GM23338 (cell line): ENCODE measurements at regions not wholly inside any gene's neighbourhood (a gene's known extent, or its start where the extent isn't known, plus 50 kb on each side); places are given as distances from the start of the nearest gene placed in this dataset.

Source experiments
- ATAC-seq: fragments of 200-7000 bp; cut with Tn5 transposase; 3 replicates; pipeline ENCODE4 v1.9.1; 2020
- DNase-seq: peaks from one replicate; pipeline ENCODE4 v3.0.0-alpha.2; 2015; ENCODE audit warnings: low spot score
- H2AFZ ChIP-seq: fragments of 200-600 bp; sonication (generic); 2 replicates; pipeline ENCODE4 v1.8.0; 2016; ENCODE audit warnings: antibody characterized with exemption, mild to moderate bottlenecking, moderate library complexity
- H3F3A ChIP-seq: fragments of 200-600 bp; sonication (generic); replicated peaks from 2 replicates; pipeline ENCODE4 v1.8.0; 2017; ENCODE audit warnings: antibody characterized with exemption, mixed run types, low read depth
- H3K27ac ChIP-seq: fragments of 200-600 bp; sonication (generic); 2 replicates; pipeline ENCODE4 v1.6.1; 2016; ENCODE audit warnings: low read depth
- H3K27me3 ChIP-seq: fragments of 200-600 bp; sonication (generic); 2 replicates; pipeline ENCODE4 v1.8.0; 2016; ENCODE audit warnings: mild to moderate bottlenecking, mixed run types, moderate library complexity; ENCODE audit not compliant: insufficient read depth
- H3K36me3 ChIP-seq: fragments of 200-600 bp; sonication (generic); 2 replicates; pipeline ENCODE4 v1.8.0; 2016; ENCODE audit warnings: mild to moderate bottlenecking; ENCODE audit not compliant: insufficient read depth
- H3K4me1 ChIP-seq: fragments of 200-600 bp; sonication (generic); 2 replicates; pipeline ENCODE4 v1.8.0; 2016; ENCODE audit warnings: mild to moderate bottlenecking, moderate library complexity; ENCODE audit not compliant: insufficient read depth
- H3K4me2 ChIP-seq: fragments of 200-600 bp; sonication (generic); 2 replicates; pipeline ENCODE4 v1.7.1; 2017; ENCODE audit warnings: mixed run types
- H3K4me3 ChIP-seq: fragments of 200-600 bp; sonication (generic); 2 replicates; pipeline ENCODE4 v1.6.1; 2016; ENCODE audit warnings: mixed run types
- H3K79me2 ChIP-seq: fragments of 200-600 bp; sonication (generic); replicated peaks from 2 replicates; pipeline ENCODE4 v1.8.0; 2017; ENCODE audit warnings: mild to moderate bottlenecking; ENCODE audit not compliant: insufficient read depth
- H3K9me2 ChIP-seq: fragments of 200-600 bp; sonication (generic); 2 replicates; pipeline ENCODE4 v1.8.0; 2017; ENCODE audit not compliant: insufficient read depth
- H4K20me1 ChIP-seq: fragments of 200-600 bp; sonication (generic); replicated peaks from 2 replicates; pipeline ENCODE4 v1.8.0; 2017; ENCODE audit warnings: mild to moderate bottlenecking; ENCODE audit not compliant: insufficient read depth
- H3K27ac Mint-ChIP-seq: 2 replicates; pipeline ENCODE4 v1.8.0; 2020; ENCODE audit warnings: inconsistent platforms, mild to moderate bottlenecking, moderate library complexity, mixed read lengths
- H3K27me3 Mint-ChIP-seq: 3 replicates; pipeline ENCODE4 v1.8.0; 2022; ENCODE audit warnings: low read depth, mild to moderate bottlenecking, moderate library complexity, mixed read lengths, inconsistent platforms; ENCODE audit not compliant: insufficient read depth, poor library complexity
- H3K36me3 Mint-ChIP-seq: 3 replicates; pipeline ENCODE4 v1.8.0; 2021; ENCODE audit warnings: low read depth, mild to moderate bottlenecking, inconsistent platforms, moderate library complexity, mixed read lengths
- H3K4me1 Mint-ChIP-seq: 3 replicates; pipeline ENCODE4 v1.8.0; 2020; ENCODE audit warnings: mild to moderate bottlenecking, inconsistent platforms, mixed read lengths
- H3K4me3 Mint-ChIP-seq: 3 replicates; pipeline ENCODE4 v1.8.0; 2021; ENCODE audit warnings: moderate library complexity, mild to moderate bottlenecking, inconsistent platforms, mixed read lengths
- H3K9me3 Mint-ChIP-seq: 3 replicates; pipeline ENCODE4 v1.8.0; 2020; ENCODE audit warnings: moderate library complexity, mild to moderate bottlenecking, inconsistent platforms, mixed read lengths
- CREB1 ChIP-seq: fragments of 250-450 bp; sonication (Bioruptor Pico); IDR thresholded peaks from 2 replicates; pipeline ENCODE4 v1.5.0; 2020; ENCODE audit warnings: low read depth, mild to moderate bottlenecking, moderate library complexity
- EZH2 ChIP-seq: fragments of 200-600 bp; sonication (generic); IDR thresholded peaks from one replicate; pipeline ENCODE4 v1.8.0; 2017; ENCODE audit warnings: antibody characterized with exemption, mild to moderate bottlenecking, low read depth; ENCODE audit not compliant: unreplicated experiment
- EZH2phosphoT487 ChIP-seq: fragments of 200-600 bp; sonication (generic); IDR thresholded peaks from one replicate; pipeline ENCODE4 v1.8.1; 2018; ENCODE audit warnings: antibody characterized with exemption; ENCODE audit not compliant: unreplicated experiment
- JUNB ChIP-seq: IDR thresholded peaks from one replicate; pipeline ENCODE4 v1.6.1; 2016; ENCODE audit warnings: antibody characterized with exemption; ENCODE audit not compliant: unreplicated experiment
- NANOG ChIP-seq: IDR thresholded peaks from 2 replicates; pipeline ENCODE4 v1.6.1; 2016; ENCODE audit warnings: antibody characterized with exemption, borderline replicate concordance
- POLR2AphosphoS5 ChIP-seq: IDR thresholded peaks from 2 replicates; pipeline ENCODE4 v1.6.1; 2016; ENCODE audit warnings: antibody characterized with exemption, low read depth
- STAT1 ChIP-seq: IDR thresholded peaks from one replicate; pipeline ENCODE4 v1.6.1; 2016; ENCODE audit warnings: antibody characterized with exemption; ENCODE audit not compliant: unreplicated experiment
- ZNF114 ChIP-seq: fragments of 250-450 bp; sonication (Bioruptor Pico); IDR thresholded peaks from 2 replicates; pipeline ENCODE4 v1.5.0; 2020; ENCODE audit warnings: mild to moderate bottlenecking, moderate library complexity
- ZNF331 ChIP-seq: fragments of 250-450 bp; sonication (Bioruptor Pico); IDR thresholded peaks from 2 replicates; pipeline ENCODE4 v1.5.0; 2020; ENCODE audit warnings: low read depth, mild to moderate bottlenecking, moderate library complexity
- TF ChIP-seq, protein P1 (sequence below): IDR thresholded peaks from 2 replicates; pipeline ENCODE4 v1.6.1; 2016; ENCODE audit warnings: antibody characterized with exemption
- TF ChIP-seq, protein P2 (sequence below): IDR thresholded peaks from one replicate; pipeline ENCODE4 v1.6.1; 2018; ENCODE audit warnings: antibody characterized with exemption; ENCODE audit not compliant: unreplicated experiment
- TF ChIP-seq, protein P3 (sequence below), 2 experiments: fragments of 200-600 bp in 1 of 2; sonication (generic) in 1 of 2; conservative IDR thresholded peaks; 2 replicates each; pipeline versions ENCODE4 v1.5.1 to v1.6.1; 2016 to 2017; ENCODE audit warnings: antibody characterized with exemption in 2 of 2, low read depth in 2 of 2, mild to moderate bottlenecking in 2 of 2, moderate library complexity in 1 of 2
- TF ChIP-seq, protein P4 (sequence below): fragments of 250-450 bp; sonication (Bioruptor Pico); IDR thresholded peaks from 2 replicates; pipeline ENCODE4 v1.5.0; 2020; ENCODE audit warnings: mild to moderate bottlenecking, moderate library complexity

DNA sequence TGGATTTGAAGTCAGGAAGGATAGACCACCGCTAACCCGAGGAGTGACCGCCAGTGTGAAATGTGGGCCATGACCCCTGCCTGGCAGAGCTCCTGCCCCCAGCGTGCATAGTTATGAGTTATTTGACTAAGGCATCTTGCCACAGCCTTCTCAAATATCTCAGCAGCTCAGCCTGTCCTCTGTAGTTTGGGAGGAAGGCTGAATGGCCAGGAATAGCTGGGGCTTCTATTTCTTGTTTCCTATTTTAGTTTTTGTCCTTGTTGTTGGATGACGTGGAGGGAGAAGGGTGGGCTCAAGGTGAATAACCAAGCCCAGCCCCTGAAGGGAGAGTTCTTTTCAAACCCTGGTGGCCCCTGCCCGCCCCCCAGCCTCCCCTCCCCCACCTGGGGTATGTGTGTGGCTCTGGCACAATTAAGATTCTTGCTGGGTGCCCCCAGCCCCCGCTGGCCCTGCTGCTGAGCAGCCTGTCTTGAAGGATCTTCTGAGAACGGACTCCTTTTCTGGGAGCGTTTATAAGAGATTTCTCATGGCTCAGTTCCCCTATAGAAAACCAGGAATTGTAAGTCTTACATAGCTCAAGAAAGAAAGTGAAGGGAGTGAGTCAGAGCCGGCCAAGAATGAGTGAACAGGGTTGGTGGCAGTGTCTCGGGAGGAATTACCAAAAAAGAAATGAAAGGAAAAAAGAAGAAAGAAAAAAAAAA is 157.4 kb downstream of the GLI2 start:
- H4K20me1 ChIP-seq = peaks cover 38% of the 10 kb centered on the region
- peak overlapping the region; percentile 60 for H3K27ac Mint-ChIP-seq
- DNase-seq (no peak), ATAC-seq (peak; percentile 19)
- no peaks in the 10 kb centered on the region; the same call in 1 of the 2 replicates for H3K36me3 ChIP-seq
- peak overlapping the region; percentile 42 for H3K4me3 ChIP-seq
- H2AFZ ChIP-seq = no peak overlapping the region
- H3F3A ChIP-seq = 0 out of 2 replicates have a peak, but pooled peaks cover 15% of the 10 kb centered on the region
- no peaks in the 10 kb centered on the region for H3K9me2 ChIP-seq
- peak overlapping the region; percentile 78 for H3K4me2 ChIP-seq
- peak overlapping the region; percentile 95 for H3K27ac ChIP-seq
- H3K4me3 Mint-ChIP-seq = peak overlapping the region; percentile 61
- H3K9me3 Mint-ChIP-seq = no peaks in the 10 kb centered on the region
- peaks cover 8% of the 10 kb centered on the region; the same call in 2 of the 3 replicates for H3K36me3 Mint-ChIP-seq
- no peaks in the 10 kb centered on the region for H3K27me3 ChIP-seq
- no peak for TF ChIP-seq NANOG
- no peak for TF ChIP-seq EZH2
- no peak for TF ChIP-seq CREB1 (CRISPR knock-in tag)
- TF ChIP-seq STAT1 = no peak
- TF ChIP-seq, protein P1, sequence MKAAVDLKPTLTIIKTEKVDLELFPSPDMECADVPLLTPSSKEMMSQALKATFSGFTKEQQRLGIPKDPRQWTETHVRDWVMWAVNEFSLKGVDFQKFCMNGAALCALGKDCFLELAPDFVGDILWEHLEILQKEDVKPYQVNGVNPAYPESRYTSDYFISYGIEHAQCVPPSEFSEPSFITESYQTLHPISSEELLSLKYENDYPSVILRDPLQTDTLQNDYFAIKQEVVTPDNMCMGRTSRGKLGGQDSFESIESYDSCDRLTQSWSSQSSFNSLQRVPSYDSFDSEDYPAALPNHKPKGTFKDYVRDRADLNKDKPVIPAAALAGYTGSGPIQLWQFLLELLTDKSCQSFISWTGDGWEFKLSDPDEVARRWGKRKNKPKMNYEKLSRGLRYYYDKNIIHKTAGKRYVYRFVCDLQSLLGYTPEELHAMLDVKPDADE = no peak
- TF ChIP-seq JUNB = no peak
- TF ChIP-seq ZNF331 (CRISPR knock-in tag) = no peak
- TF ChIP-seq POLR2AphosphoS5 = no peak
- TF ChIP-seq EZH2phosphoT487 = no peak
- TF ChIP-seq ZNF114 (CRISPR knock-in tag) = no peak
- TF ChIP-seq, protein P2, sequence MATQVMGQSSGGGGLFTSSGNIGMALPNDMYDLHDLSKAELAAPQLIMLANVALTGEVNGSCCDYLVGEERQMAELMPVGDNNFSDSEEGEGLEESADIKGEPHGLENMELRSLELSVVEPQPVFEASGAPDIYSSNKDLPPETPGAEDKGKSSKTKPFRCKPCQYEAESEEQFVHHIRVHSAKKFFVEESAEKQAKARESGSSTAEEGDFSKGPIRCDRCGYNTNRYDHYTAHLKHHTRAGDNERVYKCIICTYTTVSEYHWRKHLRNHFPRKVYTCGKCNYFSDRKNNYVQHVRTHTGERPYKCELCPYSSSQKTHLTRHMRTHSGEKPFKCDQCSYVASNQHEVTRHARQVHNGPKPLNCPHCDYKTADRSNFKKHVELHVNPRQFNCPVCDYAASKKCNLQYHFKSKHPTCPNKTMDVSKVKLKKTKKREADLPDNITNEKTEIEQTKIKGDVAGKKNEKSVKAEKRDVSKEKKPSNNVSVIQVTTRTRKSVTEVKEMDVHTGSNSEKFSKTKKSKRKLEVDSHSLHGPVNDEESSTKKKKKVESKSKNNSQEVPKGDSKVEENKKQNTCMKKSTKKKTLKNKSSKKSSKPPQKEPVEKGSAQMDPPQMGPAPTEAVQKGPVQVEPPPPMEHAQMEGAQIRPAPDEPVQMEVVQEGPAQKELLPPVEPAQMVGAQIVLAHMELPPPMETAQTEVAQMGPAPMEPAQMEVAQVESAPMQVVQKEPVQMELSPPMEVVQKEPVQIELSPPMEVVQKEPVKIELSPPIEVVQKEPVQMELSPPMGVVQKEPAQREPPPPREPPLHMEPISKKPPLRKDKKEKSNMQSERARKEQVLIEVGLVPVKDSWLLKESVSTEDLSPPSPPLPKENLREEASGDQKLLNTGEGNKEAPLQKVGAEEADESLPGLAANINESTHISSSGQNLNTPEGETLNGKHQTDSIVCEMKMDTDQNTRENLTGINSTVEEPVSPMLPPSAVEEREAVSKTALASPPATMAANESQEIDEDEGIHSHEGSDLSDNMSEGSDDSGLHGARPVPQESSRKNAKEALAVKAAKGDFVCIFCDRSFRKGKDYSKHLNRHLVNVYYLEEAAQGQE = no peak
- TF ChIP-seq, protein P3, sequence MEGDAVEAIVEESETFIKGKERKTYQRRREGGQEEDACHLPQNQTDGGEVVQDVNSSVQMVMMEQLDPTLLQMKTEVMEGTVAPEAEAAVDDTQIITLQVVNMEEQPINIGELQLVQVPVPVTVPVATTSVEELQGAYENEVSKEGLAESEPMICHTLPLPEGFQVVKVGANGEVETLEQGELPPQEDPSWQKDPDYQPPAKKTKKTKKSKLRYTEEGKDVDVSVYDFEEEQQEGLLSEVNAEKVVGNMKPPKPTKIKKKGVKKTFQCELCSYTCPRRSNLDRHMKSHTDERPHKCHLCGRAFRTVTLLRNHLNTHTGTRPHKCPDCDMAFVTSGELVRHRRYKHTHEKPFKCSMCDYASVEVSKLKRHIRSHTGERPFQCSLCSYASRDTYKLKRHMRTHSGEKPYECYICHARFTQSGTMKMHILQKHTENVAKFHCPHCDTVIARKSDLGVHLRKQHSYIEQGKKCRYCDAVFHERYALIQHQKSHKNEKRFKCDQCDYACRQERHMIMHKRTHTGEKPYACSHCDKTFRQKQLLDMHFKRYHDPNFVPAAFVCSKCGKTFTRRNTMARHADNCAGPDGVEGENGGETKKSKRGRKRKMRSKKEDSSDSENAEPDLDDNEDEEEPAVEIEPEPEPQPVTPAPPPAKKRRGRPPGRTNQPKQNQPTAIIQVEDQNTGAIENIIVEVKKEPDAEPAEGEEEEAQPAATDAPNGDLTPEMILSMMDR (conservative IDR thresholded peaks at IDR 0.05; ENCODE audit: low read depth in 2 of 2) = no peak
- TF ChIP-seq, protein P4, sequence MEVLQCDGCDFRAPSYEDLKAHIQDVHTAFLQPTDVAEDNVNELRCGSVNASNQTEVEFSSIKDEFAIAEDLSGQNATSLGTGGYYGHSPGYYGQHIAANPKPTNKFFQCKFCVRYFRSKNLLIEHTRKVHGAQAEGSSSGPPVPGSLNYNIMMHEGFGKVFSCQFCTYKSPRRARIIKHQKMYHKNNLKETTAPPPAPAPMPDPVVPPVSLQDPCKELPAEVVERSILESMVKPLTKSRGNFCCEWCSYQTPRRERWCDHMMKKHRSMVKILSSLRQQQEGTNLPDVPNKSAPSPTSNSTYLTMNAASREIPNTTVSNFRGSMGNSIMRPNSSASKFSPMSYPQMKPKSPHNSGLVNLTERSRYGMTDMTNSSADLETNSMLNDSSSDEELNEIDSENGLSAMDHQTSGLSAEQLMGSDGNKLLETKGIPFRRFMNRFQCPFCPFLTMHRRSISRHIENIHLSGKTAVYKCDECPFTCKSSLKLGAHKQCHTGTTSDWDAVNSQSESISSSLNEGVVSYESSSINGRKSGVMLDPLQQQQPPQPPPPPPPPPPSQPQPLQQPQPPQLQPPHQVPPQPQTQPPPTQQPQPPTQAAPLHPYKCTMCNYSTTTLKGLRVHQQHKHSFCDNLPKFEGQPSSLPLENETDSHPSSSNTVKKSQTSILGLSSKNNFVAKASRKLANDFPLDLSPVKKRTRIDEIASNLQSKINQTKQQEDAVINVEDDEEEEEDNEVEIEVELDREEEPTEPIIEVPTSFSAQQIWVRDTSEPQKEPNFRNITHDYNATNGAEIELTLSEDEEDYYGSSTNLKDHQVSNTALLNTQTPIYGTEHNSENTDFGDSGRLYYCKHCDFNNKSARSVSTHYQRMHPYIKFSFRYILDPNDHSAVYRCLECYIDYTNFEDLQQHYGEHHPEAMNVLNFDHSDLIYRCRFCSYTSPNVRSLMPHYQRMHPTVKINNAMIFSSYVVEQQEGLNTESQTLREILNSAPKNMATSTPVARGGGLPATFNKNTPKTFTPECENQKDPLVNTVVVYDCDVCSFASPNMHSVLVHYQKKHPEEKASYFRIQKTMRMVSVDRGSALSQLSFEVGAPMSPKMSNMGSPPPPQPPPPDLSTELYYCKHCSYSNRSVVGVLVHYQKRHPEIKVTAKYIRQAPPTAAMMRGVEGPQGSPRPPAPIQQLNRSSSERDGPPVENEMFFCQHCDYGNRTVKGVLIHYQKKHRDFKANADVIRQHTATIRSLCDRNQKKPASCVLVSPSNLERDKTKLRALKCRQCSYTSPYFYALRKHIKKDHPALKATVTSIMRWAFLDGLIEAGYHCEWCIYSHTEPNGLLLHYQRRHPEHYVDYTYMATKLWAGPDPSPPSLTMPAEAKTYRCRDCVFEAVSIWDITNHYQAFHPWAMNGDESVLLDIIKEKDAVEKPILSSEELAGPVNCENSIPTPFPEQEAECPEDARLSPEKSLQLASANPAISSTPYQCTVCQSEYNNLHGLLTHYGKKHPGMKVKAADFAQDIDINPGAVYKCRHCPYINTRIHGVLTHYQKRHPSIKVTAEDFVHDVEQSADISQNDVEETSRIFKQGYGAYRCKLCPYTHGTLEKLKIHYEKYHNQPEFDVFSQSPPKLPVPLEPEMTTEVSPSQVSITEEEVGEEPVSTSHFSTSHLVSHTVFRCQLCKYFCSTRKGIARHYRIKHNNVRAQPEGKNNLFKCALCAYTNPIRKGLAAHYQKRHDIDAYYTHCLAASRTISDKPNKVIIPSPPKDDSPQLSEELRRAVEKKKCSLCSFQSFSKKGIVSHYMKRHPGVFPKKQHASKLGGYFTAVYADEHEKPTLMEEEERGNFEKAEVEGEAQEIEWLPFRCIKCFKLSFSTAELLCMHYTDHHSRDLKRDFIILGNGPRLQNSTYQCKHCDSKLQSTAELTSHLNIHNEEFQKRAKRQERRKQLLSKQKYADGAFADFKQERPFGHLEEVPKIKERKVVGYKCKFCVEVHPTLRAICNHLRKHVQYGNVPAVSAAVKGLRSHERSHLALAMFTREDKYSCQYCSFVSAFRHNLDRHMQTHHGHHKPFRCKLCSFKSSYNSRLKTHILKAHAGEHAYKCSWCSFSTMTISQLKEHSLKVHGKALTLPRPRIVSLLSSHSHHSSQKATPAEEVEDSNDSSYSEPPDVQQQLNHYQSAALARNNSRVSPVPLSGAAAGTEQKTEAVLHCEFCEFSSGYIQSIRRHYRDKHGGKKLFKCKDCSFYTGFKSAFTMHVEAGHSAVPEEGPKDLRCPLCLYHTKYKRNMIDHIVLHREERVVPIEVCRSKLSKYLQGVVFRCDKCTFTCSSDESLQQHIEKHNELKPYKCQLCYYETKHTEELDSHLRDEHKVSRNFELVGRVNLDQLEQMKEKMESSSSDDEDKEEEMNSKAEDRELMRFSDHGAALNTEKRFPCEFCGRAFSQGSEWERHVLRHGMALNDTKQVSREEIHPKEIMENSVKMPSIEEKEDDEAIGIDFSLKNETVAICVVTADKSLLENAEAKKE = no peak
- H3K79me2 ChIP-seq = peaks cover 63% of the 10 kb centered on the region
- H3K4me1 ChIP-seq = peaks cover 24% of the 10 kb centered on the region
- peaks cover 8% of the 10 kb centered on the region for H3K27me3 Mint-ChIP-seq
- peaks cover 67% of the 10 kb centered on the region for H3K4me1 Mint-ChIP-seq
